ENCODE measurements at regions not wholly inside any gene's neighbourhood (a gene's known extent, or its start where the extent isn't known, plus 50 kb on each side); places are given as distances from the start of the nearest gene placed in this dataset.

DNA sequence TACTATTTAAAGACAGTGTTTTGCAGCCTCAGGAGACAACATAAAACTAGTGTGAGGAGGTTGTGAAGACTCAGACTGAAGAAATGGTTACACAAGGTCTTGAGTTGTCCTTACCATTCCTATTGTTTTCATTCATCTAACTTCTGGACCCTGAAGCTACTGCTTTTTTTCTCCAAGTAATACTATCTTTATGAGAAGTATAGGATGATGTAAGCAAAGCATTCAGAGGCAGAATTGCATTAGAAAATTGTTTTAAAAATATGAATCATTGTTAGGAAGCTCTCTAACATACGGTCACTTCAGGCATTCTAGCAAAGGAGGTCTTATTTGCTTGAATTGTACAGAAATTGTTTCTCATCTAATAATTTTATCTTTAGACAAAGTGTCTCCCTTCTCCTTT is 357.8 kb downstream of the TLL1 start:
- 0% methylated on average over 1 of the region's 1 CpG for WGBS (ENCODE audit: low lambda C conversion rate)
- ATAC-seq (no peak), DNase-seq (ENCODE audit: low spot score) (no peak), FAIRE-seq (no peak)
- no peaks in the 10 kb centered on the region for H3K79me2 ChIP-seq (ENCODE audit: insufficient read depth, low read length)
- in situ Hi-C loops (cut with HindIII; ENCODE audit: extremely low pct_ligation_motif_present, low pct_unique_long_range_greater_than_20kb), result no loop called here
- H2AFZ ChIP-seq (ENCODE audit: low read length), result no peak overlapping the region
- ChIA-PET POLR2A (no interaction called here), CTCF (ENCODE audit: low intra/inter-chr PET ratio, low total read pairs) (no interaction called here)
- H3K4me3 ChIP-seq (replicated peaks in 1 of 3; ENCODE audit: insufficient read depth in 1 of 3, low read depth in 2 of 3, low read length in 3 of 3), result no peak overlapping the region
- H3K27ac ChIP-seq (ENCODE audit: extremely low read length, insufficient read depth, low read length), result no peak overlapping the region
- H3K36me3 ChIP-seq (replicated peaks in 1 of 2; ENCODE audit: control insufficient read depth in 1 of 2, insufficient read depth in 2 of 2, low read length in 2 of 2), result no peaks in the 10 kb centered on the region
- H3K4me1 ChIP-seq (ENCODE audit: insufficient read depth, low read length), result no peaks in the 10 kb centered on the region
- no TSS peak for BruUV-seq (replicated peaks)
- no peak overlapping the region for H3K9ac ChIP-seq (ENCODE audit: insufficient read depth, low read depth, low read length)
- TF ChIP-seq, protein P1, sequence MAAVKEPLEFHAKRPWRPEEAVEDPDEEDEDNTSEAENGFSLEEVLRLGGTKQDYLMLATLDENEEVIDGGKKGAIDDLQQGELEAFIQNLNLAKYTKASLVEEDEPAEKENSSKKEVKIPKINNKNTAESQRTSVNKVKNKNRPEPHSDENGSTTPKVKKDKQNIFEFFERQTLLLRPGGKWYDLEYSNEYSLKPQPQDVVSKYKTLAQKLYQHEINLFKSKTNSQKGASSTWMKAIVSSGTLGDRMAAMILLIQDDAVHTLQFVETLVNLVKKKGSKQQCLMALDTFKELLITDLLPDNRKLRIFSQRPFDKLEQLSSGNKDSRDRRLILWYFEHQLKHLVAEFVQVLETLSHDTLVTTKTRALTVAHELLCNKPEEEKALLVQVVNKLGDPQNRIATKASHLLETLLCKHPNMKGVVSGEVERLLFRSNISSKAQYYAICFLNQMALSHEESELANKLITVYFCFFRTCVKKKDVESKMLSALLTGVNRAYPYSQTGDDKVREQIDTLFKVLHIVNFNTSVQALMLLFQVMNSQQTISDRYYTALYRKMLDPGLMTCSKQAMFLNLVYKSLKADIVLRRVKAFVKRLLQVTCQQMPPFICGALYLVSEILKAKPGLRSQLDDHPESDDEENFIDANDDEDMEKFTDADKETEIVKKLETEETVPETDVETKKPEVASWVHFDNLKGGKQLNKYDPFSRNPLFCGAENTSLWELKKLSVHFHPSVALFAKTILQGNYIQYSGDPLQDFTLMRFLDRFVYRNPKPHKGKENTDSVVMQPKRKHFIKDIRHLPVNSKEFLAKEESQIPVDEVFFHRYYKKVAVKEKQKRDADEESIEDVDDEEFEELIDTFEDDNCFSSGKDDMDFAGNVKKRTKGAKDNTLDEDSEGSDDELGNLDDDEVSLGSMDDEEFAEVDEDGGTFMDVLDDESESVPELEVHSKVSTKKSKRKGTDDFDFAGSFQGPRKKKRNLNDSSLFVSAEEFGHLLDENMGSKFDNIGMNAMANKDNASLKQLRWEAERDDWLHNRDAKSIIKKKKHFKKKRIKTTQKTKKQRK (IDR thresholded peaks at IDR 0.05; ENCODE audit: low read length), result no peak
- no peak for TF ChIP-seq MIER2 (CRISPR knock-in tag; IDR thresholded peaks at IDR 0.05)
- TF ChIP-seq, protein P2, sequence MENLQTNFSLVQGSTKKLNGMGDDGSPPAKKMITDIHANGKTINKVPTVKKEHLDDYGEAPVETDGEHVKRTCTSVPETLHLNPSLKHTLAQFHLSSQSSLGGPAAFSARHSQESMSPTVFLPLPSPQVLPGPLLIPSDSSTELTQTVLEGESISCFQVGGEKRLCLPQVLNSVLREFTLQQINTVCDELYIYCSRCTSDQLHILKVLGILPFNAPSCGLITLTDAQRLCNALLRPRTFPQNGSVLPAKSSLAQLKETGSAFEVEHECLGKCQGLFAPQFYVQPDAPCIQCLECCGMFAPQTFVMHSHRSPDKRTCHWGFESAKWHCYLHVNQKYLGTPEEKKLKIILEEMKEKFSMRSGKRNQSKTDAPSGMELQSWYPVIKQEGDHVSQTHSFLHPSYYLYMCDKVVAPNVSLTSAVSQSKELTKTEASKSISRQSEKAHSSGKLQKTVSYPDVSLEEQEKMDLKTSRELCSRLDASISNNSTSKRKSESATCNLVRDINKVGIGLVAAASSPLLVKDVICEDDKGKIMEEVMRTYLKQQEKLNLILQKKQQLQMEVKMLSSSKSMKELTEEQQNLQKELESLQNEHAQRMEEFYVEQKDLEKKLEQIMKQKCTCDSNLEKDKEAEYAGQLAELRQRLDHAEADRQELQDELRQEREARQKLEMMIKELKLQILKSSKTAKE (CRISPR knock-in tag; IDR thresholded peaks at IDR 0.05; ENCODE audit: borderline replicate concordance), result no peak
- intact Hi-C loops (cut with micrococcal nuclease; ENCODE audit: unreplicated experiment), result no loop called here
- H3K9me3 ChIP-seq (ENCODE audit: low read length), result no peaks in the 10 kb centered on the region; the same call in 1 of the 2 replicates
- H4K20me1 ChIP-seq (ENCODE audit: insufficient read depth, low read length), result no peaks in the 10 kb centered on the region
- no peak overlapping the region for H3K4me2 ChIP-seq (ENCODE audit: low read depth, low read length)
- no peaks in the 10 kb centered on the region for H3K27me3 ChIP-seq (ENCODE audit: control insufficient read depth in 1 of 2, insufficient read depth in 2 of 2, low read length in 2 of 2)
